ENCODE measurements at regions not wholly inside any gene's neighbourhood (a gene's known extent, or its start where the extent isn't known, plus 50 kb on each side); places are given as distances from the start of the nearest gene placed in this dataset.
A peak's percentile ranks its signal among the peaks of the same experiment; 100 is the strongest.

- Mint-ChIP-seq H3K4me1 (ENCODE audit: unreplicated experiment) (peaks cover 41% of the 10 kb centered on the region), H3K27me3 (ENCODE audit: unreplicated experiment) (peaks cover 9% of the 10 kb centered on the region), H3K9me3 (ENCODE audit: unreplicated experiment) (peaks cover 13% of the 10 kb centered on the region), H3K4me3 (ENCODE audit: unreplicated experiment) (no peak overlapping the region), H3K27ac (ENCODE audit: unreplicated experiment) (peak overlapping the region; percentile 72), H3K36me3 (ENCODE audit: low read depth, unreplicated experiment) (peaks cover 17% of the 10 kb centered on the region)
- TF ChIP-seq CTCF (IDR thresholded peaks at IDR 0.05; ENCODE audit: unreplicated experiment), result no peak
- DNase-seq (ENCODE audit: low spot score), result no peak
Observed at GRCh38 chr7:16939161-16939560, 57.4 kb upstream of the AGR3 start.

GRCh38 chr7:16940776-16941175, 59.0 kb upstream of the AGR3 start:
- H3K4me1 Mint-ChIP-seq (ENCODE audit: unreplicated experiment), result peaks cover 30% of the 10 kb centered on the region
- TF ChIP-seq CTCF (IDR thresholded peaks at IDR 0.05; ENCODE audit: unreplicated experiment), result no peak

GRCh38 chr7:16942929-16943509, 61.2 kb upstream of the AGR3 start:
- peaks cover 22% of the 10 kb centered on the region for H3K9me3 Mint-ChIP-seq (ENCODE audit: unreplicated experiment)
- H3K27me3 Mint-ChIP-seq (ENCODE audit: unreplicated experiment), result peaks cover 9% of the 10 kb centered on the region
- no peak overlapping the region for H3K4me3 Mint-ChIP-seq (ENCODE audit: unreplicated experiment)
- DNase-seq (ENCODE audit: low spot score), result no peak
- no peak for TF ChIP-seq CTCF (IDR thresholded peaks at IDR 0.05; ENCODE audit: unreplicated experiment)
- no peak overlapping the region for H3K27ac Mint-ChIP-seq (ENCODE audit: unreplicated experiment)
- peaks cover 32% of the 10 kb centered on the region for H3K36me3 Mint-ChIP-seq (ENCODE audit: low read depth, unreplicated experiment)
- peaks cover 30% of the 10 kb centered on the region for H3K4me1 Mint-ChIP-seq (ENCODE audit: unreplicated experiment)

More at GRCh38 chr7:16940776-16941175, 59.0 kb upstream of the AGR3 start:
- no peak for DNase-seq (ENCODE audit: low spot score)
- Mint-ChIP-seq H3K4me3 (ENCODE audit: unreplicated experiment) (no peak overlapping the region), H3K27ac (ENCODE audit: unreplicated experiment) (peak overlapping the region; percentile 82), H3K36me3 (ENCODE audit: low read depth, unreplicated experiment) (peaks cover 22% of the 10 kb centered on the region), H3K9me3 (ENCODE audit: unreplicated experiment) (peaks cover 13% of the 10 kb centered on the region), H3K27me3 (ENCODE audit: unreplicated experiment) (peaks cover 8% of the 10 kb centered on the region)

- Mint-ChIP-seq H3K27ac (ENCODE audit: unreplicated experiment) (no peak overlapping the region), H3K9me3 (ENCODE audit: unreplicated experiment) (peaks cover 30% of the 10 kb centered on the region)
Observed at GRCh38 chr7:16944936-16945335, 63.2 kb upstream of the AGR3 start.

More at GRCh38 chr7:16944936-16945335, 63.2 kb upstream of the AGR3 start:
- Mint-ChIP-seq H3K4me1 (ENCODE audit: unreplicated experiment) (peaks cover 18% of the 10 kb centered on the region), H3K27me3 (ENCODE audit: unreplicated experiment) (peaks cover 12% of the 10 kb centered on the region), H3K36me3 (ENCODE audit: low read depth, unreplicated experiment) (peaks cover 46% of the 10 kb centered on the region), H3K4me3 (ENCODE audit: unreplicated experiment) (no peak overlapping the region)
- DNase-seq (ENCODE audit: low spot score), result no peak
- no peak for TF ChIP-seq CTCF (IDR thresholded peaks at IDR 0.05; ENCODE audit: unreplicated experiment)
